NB4 (cell line): ENCODE measurements at regions not wholly inside any gene's neighbourhood (a gene's known extent, or its start where the extent isn't known, plus 50 kb on each side); places are given as distances from the start of the nearest gene placed in this dataset.

ENCODE experiments used
- DNase-seq: peaks from one replicate; pipeline ENCODE4 v3.0.0; 2010; ENCODE audit warnings: low read depth
- H3K4me3 ChIP-seq: one replicate; pipeline ENCODE4 v1.5.1; 2011; ENCODE audit warnings: mild to moderate bottlenecking, low read depth, low read length, moderate library complexity
- CTCF ChIP-seq: IDR thresholded peaks from one replicate; pipeline ENCODE4 v1.5.1; 2012; ENCODE audit warnings: low read depth, low read length
- MAX ChIP-seq: IDR thresholded peaks from 2 replicates; pipeline ENCODE4 v1.6.1; 2011; ENCODE audit warnings: low read depth, low read length
- MYC ChIP-seq: IDR thresholded peaks from 2 replicates; pipeline ENCODE4 v1.6.1; 2011; ENCODE audit warnings: low read depth, low read length
- POLR2A ChIP-seq: IDR thresholded peaks from 2 replicates; pipeline ENCODE4 v1.6.1; 2011; ENCODE audit warnings: mild to moderate bottlenecking; ENCODE audit not compliant: insufficient read length; ENCODE audit errors: extremely low read depth

- TF ChIP-seq MYC: no peak
- TF ChIP-seq MAX: no peak
- DNase-seq: no peak
- no peak overlapping the region for H3K4me3 ChIP-seq
Observed at GRCh38 chr5:106833517-106833916, 837.2 kb downstream of the EFNA5 start.

- DNase-seq: no peak
- H3K4me3 ChIP-seq: no peak overlapping the region
- no peak for TF ChIP-seq MYC
- TF ChIP-seq MAX: no peak
- no peak for TF ChIP-seq POLR2A
- no peak for TF ChIP-seq CTCF
Observed at GRCh38 chr5:106827061-106827460, 843.7 kb downstream of the EFNA5 start.

- DNase-seq: no peak
- TF ChIP-seq MAX (no peak), CTCF (no peak), POLR2A (no peak), MYC (no peak)
- no peak overlapping the region for H3K4me3 ChIP-seq
Observed at GRCh38 chr5:106825374-106825773, 845.4 kb downstream of the EFNA5 start.

- DNase-seq: no peak
- no peak overlapping the region for H3K4me3 ChIP-seq
- TF ChIP-seq POLR2A (no peak), CTCF (no peak), MYC (no peak), MAX (no peak)
Observed at GRCh38 chr5:106822851-106823250, 847.9 kb downstream of the EFNA5 start.

- TF ChIP-seq POLR2A (no peak), MAX (no peak), CTCF (no peak), MYC (no peak)
- no peak overlapping the region for H3K4me3 ChIP-seq
- DNase-seq: no peak
Observed at GRCh38 chr5:106818552-106818951, 852.2 kb downstream of the EFNA5 start.

GRCh38 chr5:106814961-106815360, 855.8 kb downstream of the EFNA5 start:
- H3K4me3 ChIP-seq: no peak overlapping the region
- TF ChIP-seq POLR2A: no peak
- no peak for TF ChIP-seq MYC
- TF ChIP-seq CTCF: no peak
- no peak for TF ChIP-seq MAX
- no peak for DNase-seq
